AG04450 (cell line): ENCODE measurements at regions not wholly inside any gene's neighbourhood (a gene's known extent, or its start where the extent isn't known, plus 50 kb on each side); places are given as distances from the start of the nearest gene placed in this dataset.

Source experiments
- CTCF ChIA-PET: fragments of 300-600, 350-600 bp; formaldehyde crosslinking; extraction: SDS; loops from one replicate; lab custom pipeline; 2022; ENCODE audit warnings: antibody characterized with exemption, inconsistent platforms; lab: Charles Lee
- POLR2A ChIA-PET: fragments of 350-600 bp; formaldehyde crosslinking; extraction: SDS; loops from one replicate; lab custom pipeline; 2021; ENCODE audit warnings: antibody characterized with exemption, inconsistent platforms; lab: Yijun Ruan, JAX
- DNase-seq: peaks from one replicate; pipeline ENCODE4 v3.0.0-alpha.2; 2011; ENCODE audit warnings: low read depth, low spot score
- H3K27ac ChIP-seq: one replicate; pipeline ENCODE4 v1.5.1; 2012; ENCODE audit warnings: low read depth, low read length, control low read depth
- H3K27me3 ChIP-seq: one replicate; pipeline ENCODE4 v1.6.0; 2012; ENCODE audit warnings: low read length; ENCODE audit not compliant: control insufficient read depth, insufficient read depth
- H3K4me3 ChIP-seq: 2 replicates; pipeline ENCODE4 v1.5.1; 2011; ENCODE audit warnings: mild to moderate bottlenecking, low read depth, low read length, control low read depth
- H3K9me3 ChIP-seq: 2 replicates; pipeline ENCODE4 v1.5.1; 2012; ENCODE audit warnings: low read length; ENCODE audit not compliant: control insufficient read depth, insufficient read depth
- TF ChIP-seq, protein P1 (sequence below): IDR thresholded peaks from 2 replicates; pipeline ENCODE4 v1.5.1; 2011; ENCODE audit warnings: low read depth, low read length, control low read depth, inconsistent platforms

- Histone ChIP-seq H3K27me3 (peaks cover 6% of the 10 kb centered on the region), H3K27ac (no peak overlapping the region), H3K9me3 (no peaks in the 10 kb centered on the region; the same call in 1 of the 2 replicates), H3K4me3 (no peak overlapping the region)
- CTCF ChIA-PET = no interaction called here
- no peak for DNase-seq
- TF ChIP-seq, protein P1, sequence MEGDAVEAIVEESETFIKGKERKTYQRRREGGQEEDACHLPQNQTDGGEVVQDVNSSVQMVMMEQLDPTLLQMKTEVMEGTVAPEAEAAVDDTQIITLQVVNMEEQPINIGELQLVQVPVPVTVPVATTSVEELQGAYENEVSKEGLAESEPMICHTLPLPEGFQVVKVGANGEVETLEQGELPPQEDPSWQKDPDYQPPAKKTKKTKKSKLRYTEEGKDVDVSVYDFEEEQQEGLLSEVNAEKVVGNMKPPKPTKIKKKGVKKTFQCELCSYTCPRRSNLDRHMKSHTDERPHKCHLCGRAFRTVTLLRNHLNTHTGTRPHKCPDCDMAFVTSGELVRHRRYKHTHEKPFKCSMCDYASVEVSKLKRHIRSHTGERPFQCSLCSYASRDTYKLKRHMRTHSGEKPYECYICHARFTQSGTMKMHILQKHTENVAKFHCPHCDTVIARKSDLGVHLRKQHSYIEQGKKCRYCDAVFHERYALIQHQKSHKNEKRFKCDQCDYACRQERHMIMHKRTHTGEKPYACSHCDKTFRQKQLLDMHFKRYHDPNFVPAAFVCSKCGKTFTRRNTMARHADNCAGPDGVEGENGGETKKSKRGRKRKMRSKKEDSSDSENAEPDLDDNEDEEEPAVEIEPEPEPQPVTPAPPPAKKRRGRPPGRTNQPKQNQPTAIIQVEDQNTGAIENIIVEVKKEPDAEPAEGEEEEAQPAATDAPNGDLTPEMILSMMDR = no peak
- POLR2A ChIA-PET = interaction anchor here (0.6 kb wide), 1 partner anchor 44 kb away, joined by 3 read pairs; no protein-coding TSS in a partner anchor
Measured at GRCh38 chr21:43325036-43325435, 101.9 kb downstream of the SIK1 start.

DNA sequence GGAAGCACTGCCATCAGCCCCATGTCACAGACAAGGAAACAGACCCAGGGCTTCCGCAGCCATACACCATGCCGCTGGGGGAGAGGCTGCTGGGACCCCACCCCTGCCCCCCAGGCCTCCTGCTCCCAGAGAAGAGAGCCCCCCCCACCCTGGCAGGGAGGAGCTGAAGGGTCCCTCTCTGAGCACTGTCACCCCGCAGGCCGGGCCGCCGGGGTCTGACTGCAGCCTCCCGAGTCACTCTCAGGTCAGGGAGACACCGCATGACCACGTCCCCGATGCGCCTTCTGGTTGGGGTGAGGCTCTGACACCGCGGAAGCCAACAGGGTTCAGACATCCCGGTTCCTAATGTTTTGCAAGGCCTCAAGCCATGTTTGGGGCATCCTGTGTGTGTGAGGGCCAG lies 102.3 kb downstream of the SIK1 start:
- peaks cover 6% of the 10 kb centered on the region for H3K27me3 ChIP-seq
- DNase-seq = no peak
- H3K27ac ChIP-seq = no peak overlapping the region
- no peak overlapping the region for H3K4me3 ChIP-seq
- CTCF ChIA-PET = no interaction called here
- POLR2A ChIA-PET = interaction anchor here (0.6 kb wide), 1 partner anchor 44 kb away, joined by 3 read pairs; no protein-coding TSS in a partner anchor
- TF ChIP-seq, protein P1 = no peak
- no peaks in the 10 kb centered on the region; the same call in 1 of the 2 replicates for H3K9me3 ChIP-seq

DNA sequence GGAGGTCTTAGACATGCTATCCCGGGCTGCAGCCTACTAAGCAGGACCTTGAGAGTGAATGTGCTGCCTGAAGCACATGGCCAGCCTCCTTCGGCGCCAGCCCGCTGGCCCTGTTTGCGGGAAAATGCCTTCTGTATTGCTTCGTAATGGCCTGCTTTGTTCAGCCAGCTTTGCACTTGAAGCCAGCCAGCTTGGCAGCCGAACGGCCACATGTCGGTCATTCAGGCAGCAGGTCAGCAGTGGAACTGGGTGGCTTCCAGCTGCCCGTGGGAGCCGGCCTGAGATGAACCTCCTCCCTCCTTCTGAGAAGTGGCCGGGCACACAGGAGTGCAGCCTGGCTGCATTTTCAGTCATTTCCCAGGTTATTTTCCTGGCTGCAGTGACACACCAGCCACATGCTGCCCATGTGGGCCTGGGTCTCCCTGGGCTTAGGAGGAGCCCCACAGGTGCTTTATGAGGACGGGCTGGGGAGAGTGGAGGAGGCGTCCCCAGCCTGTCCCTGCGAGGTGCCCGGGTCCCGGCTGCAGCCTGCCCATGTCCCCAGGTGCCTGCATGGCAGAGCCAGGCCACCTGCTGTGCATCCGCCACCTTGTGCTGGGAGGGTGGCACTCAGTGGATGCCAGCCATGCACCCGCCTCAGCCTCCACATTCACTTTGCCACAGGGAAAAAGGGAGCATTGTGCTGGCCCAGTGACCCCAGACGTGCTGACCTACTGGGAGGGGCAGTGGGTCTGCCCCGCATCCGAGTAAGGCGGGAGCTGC lies 103.5 kb downstream of the SIK1 start:
- POLR2A ChIA-PET = no interaction called here
- DNase-seq = no peak
- Histone ChIP-seq H3K27me3 (peaks cover 6% of the 10 kb centered on the region), H3K27ac (no peak overlapping the region), H3K4me3 (no peak overlapping the region), H3K9me3 (peaks cover 2% of the 10 kb centered on the region)
- TF ChIP-seq, protein P1 = no peak
- CTCF ChIA-PET = no interaction called here

- H3K27ac ChIP-seq = no peak overlapping the region
- H3K4me3 ChIP-seq = no peak overlapping the region
- CTCF ChIA-PET = no interaction called here
- POLR2A ChIA-PET = no interaction called here
- DNase-seq = no peak
- H3K9me3 ChIP-seq = peaks cover 9% of the 10 kb centered on the region
- TF ChIP-seq, protein P1 = no peak
- H3K27me3 ChIP-seq = peaks cover 6% of the 10 kb centered on the region
Measured at GRCh38 chr21:43322805-43323204, 104.1 kb downstream of the SIK1 start.

GRCh38 chr21:43322311-43322710 lies 104.6 kb downstream of the SIK1 start:
- Histone ChIP-seq H3K4me3 (no peak overlapping the region), H3K27me3 (peaks cover 6% of the 10 kb centered on the region), H3K9me3 (peaks cover 12% of the 10 kb centered on the region), H3K27ac (no peak overlapping the region)
- ChIA-PET POLR2A (no interaction called here), CTCF (no interaction called here)
- TF ChIP-seq, protein P1 = no peak
- no peak for DNase-seq
